HEK293T (cell line): ENCODE measurements at regions not wholly inside any gene's neighbourhood (a gene's known extent, or its start where the extent isn't known, plus 50 kb on each side); places are given as distances from the start of the nearest gene placed in this dataset.

Experiments
- ARNT ChIP-seq: fragments of 450-650 bp; IDR thresholded peaks from 2 replicates; pipeline ENCODE4 v1.6.1; 2017; ENCODE audit warnings: mild to moderate bottlenecking
- FOXA1 ChIP-seq: fragments of 450-650 bp; IDR thresholded peaks from 2 replicates; pipeline ENCODE4 v1.6.1; 2016; ENCODE audit warnings: mild to moderate bottlenecking
- FOXK2 ChIP-seq: fragments of 450-650 bp; IDR thresholded peaks from 2 replicates; pipeline ENCODE4 v1.6.1; 2016; ENCODE audit warnings: mild to moderate bottlenecking
- FOXM1 ChIP-seq: fragments of 450-650 bp; IDR thresholded peaks from 2 replicates; pipeline ENCODE4 v1.6.1; 2017; ENCODE audit warnings: mild to moderate bottlenecking, borderline replicate concordance
- HDGF ChIP-seq: fragments of 450-650 bp; IDR thresholded peaks from 2 replicates; pipeline ENCODE4 v1.6.1; 2017; ENCODE audit warnings: antibody characterized with exemption, borderline replicate concordance
- LEF1 ChIP-seq: fragments of 450-650 bp; IDR thresholded peaks from 2 replicates; pipeline ENCODE4 v1.6.1; 2017; ENCODE audit warnings: mild to moderate bottlenecking, borderline replicate concordance
- NFRKB ChIP-seq: fragments of 450-650 bp; IDR thresholded peaks from 2 replicates; pipeline ENCODE4 v1.6.1; 2016; ENCODE audit warnings: mild to moderate bottlenecking, moderate library complexity
- PKNOX1 ChIP-seq: fragments of 450-650 bp; IDR thresholded peaks from 2 replicates; pipeline ENCODE4 v1.6.1; 2016
- SP1 ChIP-seq: fragments of 450-650 bp; IDR thresholded peaks from 2 replicates; pipeline ENCODE4 v1.6.1; 2017
- SUZ12 ChIP-seq: fragments of 450-650 bp; IDR thresholded peaks from 2 replicates; pipeline ENCODE4 v1.6.1; 2016; ENCODE audit warnings: mild to moderate bottlenecking
- TARDBP ChIP-seq: fragments of 450-650 bp; IDR thresholded peaks from 2 replicates; pipeline ENCODE4 v1.6.1; 2016

- TF ChIP-seq TARDBP (no peak), SUZ12 (no peak), FOXA1 (no peak), HDGF (no peak), LEF1 (no peak), FOXM1 (no peak), FOXK2 (no peak), ARNT (no peak), NFRKB (no peak), SP1 (no peak), PKNOX1 (no peak)
Observed at GRCh38 chr15:93171476-93171875, 82.5 kb upstream of the RGMA start.
